Fibroblast of mammary gland (primary cell): ENCODE measurements at regions not wholly inside any gene's neighbourhood (a gene's known extent, or its start where the extent isn't known, plus 50 kb on each side); places are given as distances from the start of the nearest gene placed in this dataset.

ENCODE experiments used
- DNase-seq: peaks from one replicate; pipeline ENCODE4 v3.0.0-alpha.2; 2010; ENCODE audit warnings: low read depth
- H3K4me3 ChIP-seq: 2 replicates; pipeline ENCODE4 v1.5.1; 2011; ENCODE audit warnings: low read depth, mild to moderate bottlenecking, low read length, moderate library complexity; ENCODE audit not compliant: control insufficient read depth
- TF ChIP-seq, protein P1 (sequence below): conservative IDR thresholded peaks from 2 replicates; pipeline ENCODE4 v1.5.1; 2011; ENCODE audit warnings: low read depth, low read length, inconsistent platforms; ENCODE audit not compliant: control insufficient read depth, insufficient read depth

DNA sequence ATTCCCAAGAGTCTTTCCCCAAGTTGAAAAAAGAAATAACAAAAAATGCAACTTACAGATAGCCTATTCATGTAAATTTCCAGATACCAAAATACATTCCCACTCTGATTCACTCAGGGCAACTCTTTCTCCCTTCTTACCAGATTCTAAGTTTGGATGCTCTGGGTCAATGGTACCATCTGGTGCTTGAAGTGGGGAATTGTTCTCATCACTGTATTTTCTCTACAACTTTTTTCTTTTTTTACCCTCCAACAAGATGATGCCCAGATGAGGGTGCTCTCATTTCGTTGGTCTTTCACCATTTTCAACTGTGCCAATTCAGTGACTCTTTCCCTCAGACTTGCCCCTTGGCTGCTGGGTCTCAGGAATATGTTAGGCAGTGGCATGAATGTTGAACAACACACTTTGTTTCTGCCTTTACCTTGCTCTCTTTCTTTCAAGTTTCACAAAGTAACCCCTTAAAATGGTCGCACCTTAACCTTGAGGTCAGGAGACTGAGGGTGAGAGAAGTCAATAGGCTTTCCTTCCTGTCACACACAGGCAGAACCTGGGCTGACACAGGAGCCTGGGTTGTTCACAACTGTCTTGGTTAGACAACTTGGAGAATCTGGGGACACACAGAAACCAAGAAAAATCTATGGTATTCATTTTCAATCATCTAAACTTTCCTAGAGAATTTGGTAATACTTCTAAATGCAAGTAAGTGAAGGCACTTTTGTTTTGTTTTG, 330.7 kb upstream of the SLCO3A1 start:
- TF ChIP-seq, protein P1, sequence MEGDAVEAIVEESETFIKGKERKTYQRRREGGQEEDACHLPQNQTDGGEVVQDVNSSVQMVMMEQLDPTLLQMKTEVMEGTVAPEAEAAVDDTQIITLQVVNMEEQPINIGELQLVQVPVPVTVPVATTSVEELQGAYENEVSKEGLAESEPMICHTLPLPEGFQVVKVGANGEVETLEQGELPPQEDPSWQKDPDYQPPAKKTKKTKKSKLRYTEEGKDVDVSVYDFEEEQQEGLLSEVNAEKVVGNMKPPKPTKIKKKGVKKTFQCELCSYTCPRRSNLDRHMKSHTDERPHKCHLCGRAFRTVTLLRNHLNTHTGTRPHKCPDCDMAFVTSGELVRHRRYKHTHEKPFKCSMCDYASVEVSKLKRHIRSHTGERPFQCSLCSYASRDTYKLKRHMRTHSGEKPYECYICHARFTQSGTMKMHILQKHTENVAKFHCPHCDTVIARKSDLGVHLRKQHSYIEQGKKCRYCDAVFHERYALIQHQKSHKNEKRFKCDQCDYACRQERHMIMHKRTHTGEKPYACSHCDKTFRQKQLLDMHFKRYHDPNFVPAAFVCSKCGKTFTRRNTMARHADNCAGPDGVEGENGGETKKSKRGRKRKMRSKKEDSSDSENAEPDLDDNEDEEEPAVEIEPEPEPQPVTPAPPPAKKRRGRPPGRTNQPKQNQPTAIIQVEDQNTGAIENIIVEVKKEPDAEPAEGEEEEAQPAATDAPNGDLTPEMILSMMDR: peak; percentile 63
- DNase-seq: peak; percentile 68

DNA sequence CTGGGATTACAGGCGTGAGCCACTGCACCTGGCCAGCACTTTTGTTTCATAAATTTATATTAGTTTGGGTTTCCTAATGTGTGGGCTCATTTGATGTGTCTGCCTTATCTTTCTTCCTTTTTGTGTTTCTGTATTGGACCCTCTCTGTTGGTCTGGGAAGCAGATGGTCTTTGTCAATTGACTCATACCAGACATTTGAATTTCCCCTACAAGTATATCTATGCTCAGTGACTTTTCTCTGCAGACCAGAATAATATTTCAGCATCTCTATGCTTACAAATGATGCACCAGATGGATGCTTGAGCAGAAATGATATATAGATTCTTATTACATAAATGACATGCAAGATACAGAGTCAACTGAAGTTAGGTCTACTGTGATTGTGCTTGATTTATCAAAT, 329.9 kb upstream of the SLCO3A1 start:
- DNase-seq: no peak
- TF ChIP-seq, protein P1: no peak
- no peak overlapping the region for H3K4me3 ChIP-seq

More for the DNA sequence above, 330.7 kb upstream of the SLCO3A1 start:
- H3K4me3 ChIP-seq: no peak overlapping the region

DNA sequence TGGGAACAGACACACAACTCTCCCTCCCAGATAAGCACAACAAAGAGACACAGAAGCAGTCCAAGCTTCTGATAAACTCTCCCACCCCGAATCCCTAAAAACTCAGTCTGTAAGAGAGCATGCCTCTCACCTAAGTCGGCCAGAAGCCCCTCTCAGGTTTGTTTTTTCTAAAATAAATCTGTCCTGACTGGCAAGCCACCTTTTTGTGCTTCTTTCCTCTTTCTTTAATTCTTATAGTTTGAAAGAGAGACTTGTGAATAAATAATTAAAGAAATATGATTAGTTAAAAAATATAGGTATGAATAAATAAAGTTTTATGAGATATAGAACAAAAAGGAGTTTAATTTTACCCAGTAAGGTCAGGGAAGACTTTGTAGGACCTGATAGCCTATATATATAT, 329.0 kb upstream of the SLCO3A1 start:
- TF ChIP-seq, protein P1: no peak
- DNase-seq: no peak
- no peak overlapping the region for H3K4me3 ChIP-seq

DNA sequence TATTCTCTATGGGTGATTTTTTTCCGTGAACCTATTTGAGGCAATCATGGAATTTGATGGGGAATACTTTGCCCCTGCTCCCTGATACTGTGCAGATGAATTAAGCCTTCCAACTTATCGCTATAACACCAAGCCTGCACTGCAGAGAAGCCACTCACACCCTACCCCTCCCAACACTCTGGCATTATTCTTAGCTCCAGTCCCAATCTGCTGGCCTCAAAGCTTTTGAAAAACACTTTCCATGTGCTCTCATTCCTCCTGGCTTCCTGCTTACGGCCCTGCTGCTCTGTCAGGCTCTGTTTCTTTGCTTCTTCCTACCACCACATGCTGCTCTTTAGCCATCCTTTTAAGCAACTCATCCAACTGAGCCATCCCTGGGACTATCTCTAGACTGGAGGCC, 327.8 kb upstream of the SLCO3A1 start:
- no peak for DNase-seq
- no peak overlapping the region for H3K4me3 ChIP-seq
- TF ChIP-seq, protein P1: no peak

DNA sequence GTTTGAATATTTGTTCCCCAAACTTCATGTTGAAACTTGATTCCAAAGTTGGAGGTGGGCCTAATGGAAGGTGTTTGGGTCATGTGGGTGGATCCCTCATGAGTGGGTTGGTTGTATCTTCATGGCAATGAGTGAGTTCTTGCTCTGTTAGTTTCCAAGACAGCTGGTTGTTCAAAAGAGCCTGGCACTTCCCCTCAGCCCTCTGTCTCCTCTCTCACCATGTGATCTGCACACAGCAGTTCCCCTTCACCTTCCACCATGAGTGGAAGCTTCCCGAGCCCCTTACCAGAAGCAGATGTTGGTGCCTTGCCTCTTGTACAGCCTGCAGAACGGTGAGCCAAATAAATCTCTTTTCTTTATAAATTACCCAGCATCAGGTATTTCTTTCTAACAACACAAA, 327.1 kb upstream of the SLCO3A1 start:
- TF ChIP-seq, protein P1: no peak
- DNase-seq: no peak
- H3K4me3 ChIP-seq: no peak overlapping the region

DNA sequence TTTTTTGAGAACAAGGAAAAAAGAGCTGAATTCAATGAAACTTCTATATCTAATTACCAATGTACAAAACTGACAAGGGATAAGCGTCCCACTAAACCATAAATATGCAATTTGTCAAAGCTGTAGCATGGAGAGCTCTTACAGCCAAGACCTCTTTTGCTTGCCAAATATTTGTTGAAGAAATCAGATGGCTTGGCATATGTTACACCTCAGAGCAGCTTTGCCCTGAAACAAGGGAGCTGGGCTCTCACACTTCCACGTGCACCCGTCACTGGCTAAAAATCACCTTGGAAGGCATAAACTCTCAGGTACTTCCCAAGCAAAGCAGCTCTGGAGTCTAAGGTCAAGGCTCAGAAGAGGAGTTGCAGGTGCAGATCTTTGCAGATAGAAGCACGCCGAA, 324.7 kb upstream of the SLCO3A1 start:
- H3K4me3 ChIP-seq: no peak overlapping the region
- DNase-seq: no peak
- TF ChIP-seq, protein P1: no peak
